Osteoblast (primary cell): ENCODE measurements at regions not wholly inside any gene's neighbourhood (a gene's known extent, or its start where the extent isn't known, plus 50 kb on each side); places are given as distances from the start of the nearest gene placed in this dataset.

Experiments
- DNase-seq: peaks from one replicate; pipeline ENCODE4 v3.0.0; 2011; ENCODE audit warnings: low spot score, mixed read lengths; ENCODE audit not compliant: insufficient read length; ENCODE audit errors: missing footprints
- H2AFZ ChIP-seq: 2 replicates; pipeline ENCODE4 v1.6.0; 2011; ENCODE audit warnings: mild to moderate bottlenecking, low read length
- H3K27ac ChIP-seq: 2 replicates; pipeline ENCODE4 v1.5.1; 2011; ENCODE audit warnings: mild to moderate bottlenecking, low read depth, low read length, moderate library complexity
- H3K27me3 ChIP-seq: 2 replicates; pipeline ENCODE4 v1.6.0; 2012; ENCODE audit warnings: mild to moderate bottlenecking, control low read depth, inconsistent platforms, low read length, moderate library complexity; ENCODE audit not compliant: insufficient read depth
- H3K36me3 ChIP-seq: 2 replicates; pipeline ENCODE4 v1.5.1; 2011; ENCODE audit warnings: mild to moderate bottlenecking, low read length, control low read depth, moderate library complexity; ENCODE audit not compliant: insufficient read depth
- H3K4me1 ChIP-seq: 2 replicates; pipeline ENCODE4 v1.5.1; 2011; ENCODE audit warnings: mild to moderate bottlenecking, low read length, control low read depth, moderate library complexity; ENCODE audit not compliant: insufficient read depth
- H3K4me2 ChIP-seq: 2 replicates; pipeline ENCODE4 v1.6.0; 2011; ENCODE audit warnings: mild to moderate bottlenecking, low read length; ENCODE audit not compliant: insufficient read depth
- H3K4me3 ChIP-seq: fragments of 200-600 bp; sonication (generic); 3 replicates; pipeline ENCODE4 v1.5.1; 2012; ENCODE audit warnings: mild to moderate bottlenecking, low read length, inconsistent platforms; ENCODE audit not compliant: insufficient read depth
- H3K79me2 ChIP-seq: 2 replicates; pipeline ENCODE4 v1.6.0; 2012; ENCODE audit warnings: mild to moderate bottlenecking, low read length, control low read depth, inconsistent platforms; ENCODE audit not compliant: insufficient read depth
- H3K9me3 ChIP-seq: 2 replicates; pipeline ENCODE4 v1.5.1; 2011; ENCODE audit warnings: low read depth, low read length, control low read depth
- H4K20me1 ChIP-seq: 2 replicates; pipeline ENCODE4 v1.6.0; 2012; ENCODE audit warnings: mild to moderate bottlenecking, low read length, control low read depth; ENCODE audit not compliant: insufficient read depth
- CTCF ChIP-seq: IDR thresholded peaks from 2 replicates; pipeline ENCODE4 v1.5.1; 2011; ENCODE audit warnings: mild to moderate bottlenecking, low read depth, low read length, moderate library complexity; ENCODE audit errors: extremely low read depth

GRCh38 chr4:156242390-156242789, 288.7 kb upstream of the CTSO start:
- Histone ChIP-seq H3K36me3 (no peaks in the 10 kb centered on the region), H3K27ac (no peak overlapping the region), H2AFZ (no peak overlapping the region), H3K9me3 (no peaks in the 10 kb centered on the region), H4K20me1 (no peaks in the 10 kb centered on the region), H3K27me3 (no peaks in the 10 kb centered on the region), H3K79me2 (no peaks in the 10 kb centered on the region), H3K4me1 (no peaks in the 10 kb centered on the region), H3K4me2 (no peak overlapping the region), H3K4me3 (no peak overlapping the region)
- no peak for DNase-seq
- TF ChIP-seq CTCF = no peak

DNA sequence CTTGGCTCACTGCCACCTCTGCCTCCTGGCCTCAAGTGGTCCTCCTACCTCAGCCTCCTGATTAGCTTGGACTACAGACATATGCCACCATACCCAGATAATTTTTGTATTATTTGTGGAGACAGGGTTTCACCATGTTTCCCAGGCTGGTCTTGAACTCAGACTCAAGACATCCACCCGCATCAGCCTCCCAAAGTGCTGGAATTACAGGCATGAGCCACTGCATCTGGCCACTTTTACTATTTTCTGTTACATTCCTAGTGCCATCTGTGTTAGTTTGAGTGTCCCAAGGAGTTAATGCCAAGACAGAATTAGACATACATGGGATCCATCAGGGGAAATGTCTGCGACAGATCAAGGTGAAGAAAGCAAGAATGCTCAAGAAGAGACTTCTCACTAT, 288.2 kb upstream of the CTSO start:
- H2AFZ ChIP-seq = no peak overlapping the region
- no peak for TF ChIP-seq CTCF
- no peaks in the 10 kb centered on the region for H3K36me3 ChIP-seq
- no peak for DNase-seq
- H3K9me3 ChIP-seq = no peaks in the 10 kb centered on the region
- no peaks in the 10 kb centered on the region for H3K4me1 ChIP-seq
- no peaks in the 10 kb centered on the region for H3K79me2 ChIP-seq
- H3K4me3 ChIP-seq = no peak overlapping the region
- no peak overlapping the region for H3K4me2 ChIP-seq
- H4K20me1 ChIP-seq = no peaks in the 10 kb centered on the region
- no peak overlapping the region for H3K27ac ChIP-seq
- H3K27me3 ChIP-seq = no peaks in the 10 kb centered on the region

- Histone ChIP-seq H2AFZ (no peak overlapping the region), H3K4me1 (no peaks in the 10 kb centered on the region), H3K4me2 (no peak overlapping the region), H4K20me1 (no peaks in the 10 kb centered on the region), H3K27me3 (no peaks in the 10 kb centered on the region), H3K4me3 (no peak overlapping the region), H3K79me2 (no peaks in the 10 kb centered on the region), H3K27ac (no peak overlapping the region), H3K9me3 (no peaks in the 10 kb centered on the region), H3K36me3 (no peaks in the 10 kb centered on the region)
- no peak for DNase-seq
- no peak for TF ChIP-seq CTCF
Observed at GRCh38 chr4:156238171-156238570, 284.5 kb upstream of the CTSO start.

- Histone ChIP-seq H3K4me2 (no peak overlapping the region), H2AFZ (no peak overlapping the region), H3K79me2 (no peaks in the 10 kb centered on the region)
Observed at GRCh38 chr4:156237231-156237630, 283.6 kb upstream of the CTSO start.

More at GRCh38 chr4:156237231-156237630, 283.6 kb upstream of the CTSO start:
- no peak for DNase-seq
- Histone ChIP-seq H3K9me3 (no peaks in the 10 kb centered on the region), H3K27me3 (no peaks in the 10 kb centered on the region), H3K4me3 (no peak overlapping the region), H3K4me1 (no peaks in the 10 kb centered on the region), H3K36me3 (no peaks in the 10 kb centered on the region), H3K27ac (no peak overlapping the region), H4K20me1 (no peaks in the 10 kb centered on the region)
- TF ChIP-seq CTCF = no peak
